GM19035 (cell line): ENCODE measurements at regions not wholly inside any gene's neighbourhood (a gene's known extent, or its start where the extent isn't known, plus 50 kb on each side); places are given as distances from the start of the nearest gene placed in this dataset.

Experiments
- ATAC-seq: cut with Tn5 transposase; IDR thresholded peaks from one replicate; pipeline ENCODE4 v1.9.1; 2021; ENCODE audit not compliant: unreplicated experiment

DNA sequence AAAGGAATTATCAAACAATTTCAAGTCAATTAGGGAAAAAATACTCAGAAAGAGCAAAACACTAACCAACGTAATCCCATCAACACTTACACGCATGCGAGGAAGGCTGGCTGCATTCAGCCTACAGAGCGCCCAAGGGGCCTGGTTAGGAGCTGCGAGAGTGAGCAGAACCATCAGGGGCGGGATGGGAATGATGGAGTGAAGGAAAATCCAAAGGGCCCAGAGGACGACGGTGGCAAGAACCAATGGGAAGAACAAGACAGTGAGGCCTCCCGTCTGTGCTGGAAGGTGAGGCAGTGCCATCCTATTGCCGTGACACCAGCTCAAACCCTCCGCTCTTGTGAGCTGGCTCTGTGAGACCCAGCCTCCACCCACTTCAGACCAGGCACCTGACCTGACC is 253.0 kb downstream of the IRS2 start:
- no peak for ATAC-seq

DNA sequence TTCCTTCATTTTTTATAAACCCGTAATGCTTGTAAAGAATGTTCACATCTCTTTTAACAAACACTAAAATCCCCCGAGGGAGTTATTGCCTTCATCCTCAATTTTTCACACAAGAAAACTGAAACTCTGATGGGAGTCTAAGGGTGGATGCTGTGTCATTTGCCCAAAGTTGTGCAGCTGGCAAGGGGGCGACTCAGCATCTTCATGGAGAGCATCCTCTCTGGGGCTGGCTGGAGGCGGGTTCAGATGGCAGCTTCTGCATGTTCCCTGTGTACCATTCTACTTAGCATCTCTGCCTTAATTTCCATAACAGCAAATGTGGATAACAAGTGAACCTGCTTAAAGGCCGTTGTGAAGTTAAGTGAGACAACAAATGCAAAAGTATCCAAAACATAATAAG is 256.4 kb downstream of the IRS2 start:
- no peak for ATAC-seq

- ATAC-seq: no peak
Measured at GRCh38 chr13:109521719-109522118, 264.7 kb downstream of the IRS2 start.

DNA sequence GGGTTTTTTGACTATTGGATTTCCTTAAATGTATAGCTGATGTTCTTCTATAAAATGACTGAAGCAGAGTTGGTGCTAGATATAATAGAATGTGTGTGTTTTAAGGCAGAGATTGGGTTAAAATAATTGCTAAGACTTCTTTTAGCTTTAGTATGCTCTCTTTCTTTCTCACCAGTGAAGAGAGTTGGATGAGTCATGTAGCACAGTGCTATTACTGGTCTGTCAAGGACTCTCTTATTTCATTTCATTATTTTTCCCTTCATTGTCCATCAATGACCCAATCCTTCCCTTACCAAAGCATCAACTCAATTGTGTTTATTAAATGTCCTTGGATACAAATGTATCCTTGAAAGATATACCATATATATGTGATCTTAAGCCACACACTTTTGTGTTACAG is 268.9 kb downstream of the IRS2 start:
- ATAC-seq: no peak

DNA sequence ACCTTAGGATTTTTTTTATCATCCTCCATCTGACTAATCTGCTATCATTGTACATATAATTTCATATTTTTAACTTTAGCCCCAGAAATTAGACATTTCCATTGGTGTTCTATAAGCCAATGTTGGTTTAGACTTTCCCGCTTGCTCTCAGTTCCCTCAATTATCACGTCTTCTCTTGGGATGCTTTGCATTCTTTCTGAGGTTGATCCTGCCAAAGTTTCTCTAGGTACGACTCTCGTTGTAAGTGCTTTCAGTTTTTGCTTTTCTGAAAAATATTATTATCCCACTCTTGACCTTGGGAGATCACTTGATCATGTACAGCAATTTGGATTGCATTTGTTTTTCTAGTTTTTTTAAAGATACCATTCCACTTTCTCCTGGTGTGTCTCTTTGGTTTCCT is 270.2 kb downstream of the IRS2 start:
- ATAC-seq: no peak

GRCh38 chr13:109510013-109510412 is 276.4 kb downstream of the IRS2 start:
- no peak for ATAC-seq

GRCh38 chr13:109509154-109509900 is 277.1 kb downstream of the IRS2 start:
- no peak for ATAC-seq

GRCh38 chr13:109500146-109500773 is 286.1 kb downstream of the IRS2 start:
- ATAC-seq: no peak

DNA sequence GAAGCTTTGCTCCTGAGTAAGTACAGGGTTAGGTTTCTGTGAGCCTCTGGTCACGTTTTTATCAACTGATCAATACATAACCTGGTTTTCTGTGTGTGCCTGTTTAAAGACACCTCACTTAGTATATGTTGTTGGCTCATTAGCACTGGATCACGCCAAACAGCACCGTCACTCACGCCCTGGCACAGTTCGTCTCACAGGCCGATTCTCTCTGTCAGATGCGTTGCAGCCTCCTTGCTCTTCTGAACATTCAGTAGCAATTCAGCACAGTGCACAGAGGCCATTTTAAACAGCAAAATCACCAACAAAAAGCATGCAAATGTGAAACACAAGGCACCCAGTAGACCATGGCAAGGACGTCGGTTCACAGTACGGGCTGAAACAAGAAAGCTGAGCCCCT is 288.5 kb downstream of the IRS2 start:
- ATAC-seq: no peak

DNA sequence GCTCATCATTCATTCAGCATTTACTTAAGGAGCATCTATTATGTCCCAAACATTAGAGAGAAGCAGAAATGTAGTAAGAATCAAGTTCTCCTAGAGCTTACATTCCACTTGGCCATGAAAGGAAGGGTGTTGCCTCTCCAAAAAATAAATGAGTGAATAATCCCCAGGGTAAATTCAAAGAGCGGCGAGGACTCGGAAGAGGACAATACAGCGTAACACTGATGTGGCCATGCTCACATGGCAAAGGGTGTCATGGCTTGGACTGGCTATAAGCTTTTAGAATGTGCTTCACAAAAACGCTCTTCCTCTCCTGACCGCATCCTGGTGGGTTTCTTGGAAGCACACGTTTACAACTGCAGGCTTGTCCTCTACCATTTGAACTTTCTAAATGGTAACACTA is 290.2 kb downstream of the IRS2 start:
- no peak for ATAC-seq

DNA sequence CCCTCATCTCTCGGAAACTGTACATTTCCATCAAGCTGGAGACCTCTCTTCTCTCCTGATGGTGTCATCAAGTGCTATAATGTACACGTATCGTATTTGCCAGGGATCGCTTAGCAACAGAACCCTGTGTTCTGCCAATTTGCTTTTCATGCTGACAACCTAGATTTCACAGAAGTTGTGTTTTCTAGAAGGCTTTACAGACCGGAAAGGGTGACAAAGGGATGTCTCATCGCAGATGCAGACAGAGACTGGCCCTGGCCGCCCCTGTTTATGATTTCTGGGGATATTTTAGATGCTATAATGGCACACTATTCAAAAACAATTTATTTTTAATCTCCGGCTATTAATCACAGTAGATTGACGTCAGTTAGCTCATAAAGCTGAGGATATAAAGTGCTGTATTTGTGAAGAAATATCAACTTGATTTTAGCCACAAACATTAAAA is 291.4 kb downstream of the IRS2 start:
- no peak for ATAC-seq

- no peak for ATAC-seq
Measured at GRCh38 chr13:109485136-109485794, 301.1 kb downstream of the IRS2 start.

DNA sequence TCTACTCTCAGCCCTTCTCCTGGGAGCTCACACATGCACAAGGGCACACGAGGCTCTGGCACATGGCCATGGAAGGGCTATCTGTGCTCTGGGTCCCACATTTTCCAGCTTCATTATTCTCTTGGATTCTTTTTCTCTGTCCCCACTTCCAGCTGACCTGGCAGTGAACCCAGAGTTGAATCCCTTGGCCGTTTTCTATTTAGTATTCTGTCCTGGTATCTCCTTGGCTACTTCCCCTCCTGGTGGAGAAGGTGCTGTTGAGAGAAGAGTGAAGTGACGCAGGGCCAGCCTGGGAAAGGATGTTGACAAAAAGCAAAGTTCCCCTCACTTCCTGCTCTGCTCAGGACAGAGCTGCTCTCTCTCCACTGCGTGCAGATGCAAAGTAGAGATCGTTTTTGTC is 303.1 kb downstream of the IRS2 start:
- no peak for ATAC-seq

GRCh38 chr13:109481040-109481439 is 305.3 kb downstream of the IRS2 start:
- no peak for ATAC-seq

DNA sequence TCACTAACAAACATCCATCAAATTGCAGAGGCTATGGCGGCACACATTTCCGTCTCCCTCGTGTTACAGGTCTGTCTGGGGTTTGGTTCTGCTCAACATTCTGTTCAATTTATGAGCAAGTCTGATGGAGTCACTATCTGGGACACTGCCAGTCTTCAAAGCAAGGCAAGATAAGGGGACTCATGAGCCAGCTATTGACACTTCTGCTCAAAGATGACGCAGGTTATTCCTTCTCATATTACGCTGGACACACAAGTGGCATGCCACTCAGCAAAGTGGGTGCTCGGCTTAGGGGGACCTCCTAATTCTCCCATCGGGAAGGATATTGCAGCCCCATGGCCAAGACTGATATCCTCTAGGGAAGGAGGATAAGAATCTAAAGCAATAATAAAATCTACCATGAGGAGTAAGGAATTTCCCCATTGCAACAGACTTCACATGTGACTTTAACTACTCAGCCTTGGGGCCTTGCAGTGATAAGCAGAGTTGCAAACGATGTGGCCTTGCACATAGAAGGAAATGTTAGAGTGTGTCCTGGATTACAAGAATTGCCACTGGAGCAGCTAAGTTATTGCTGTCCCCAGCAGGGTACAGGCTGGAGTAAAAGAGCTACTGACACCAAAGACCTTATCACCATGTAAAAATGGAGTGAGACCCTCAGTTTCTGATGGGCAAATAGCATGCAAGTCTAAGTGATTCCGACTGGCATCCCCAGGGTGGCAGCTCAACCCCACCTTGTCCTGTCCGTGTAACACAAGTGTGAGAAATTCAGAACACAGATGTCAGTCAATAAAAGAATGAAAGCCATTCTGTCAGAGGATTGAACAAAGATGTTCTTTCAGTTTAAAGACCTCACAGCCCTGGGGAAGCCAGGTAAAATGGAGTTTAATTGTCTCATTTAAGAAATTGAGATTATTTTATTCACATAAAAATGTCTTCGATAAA is 306.1 kb downstream of the IRS2 start:
- no peak for ATAC-seq

GRCh38 chr13:109479534-109479933 is 306.8 kb downstream of the IRS2 start:
- no peak for ATAC-seq

DNA sequence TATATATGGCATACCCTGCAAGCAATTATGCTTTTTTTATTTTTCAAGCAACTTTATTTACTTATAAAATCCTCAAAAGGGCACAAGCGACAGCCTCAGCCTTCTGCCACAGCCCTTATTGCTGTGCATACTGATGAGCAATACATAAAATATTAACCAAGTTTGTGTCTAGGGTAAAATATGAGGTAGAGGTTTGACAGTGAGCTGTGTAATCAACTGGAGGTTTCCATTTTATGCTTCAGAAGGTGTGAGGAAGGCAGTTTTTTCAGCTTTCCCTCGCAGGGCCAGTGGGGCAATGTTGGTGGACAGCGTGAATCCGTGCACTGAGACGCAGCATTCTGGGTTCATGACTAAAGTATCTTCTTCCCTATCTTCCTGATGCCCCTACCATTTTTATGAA is 310.4 kb downstream of the IRS2 start:
- ATAC-seq: no peak

GRCh38 chr13:109468123-109468522 is 318.3 kb downstream of the IRS2 start:
- no peak for ATAC-seq

- no peak for ATAC-seq
Measured at GRCh38 chr13:109465148-109465547, 321.2 kb downstream of the IRS2 start.

- no peak for ATAC-seq
Measured at GRCh38 chr13:109454167-109454917, 332.0 kb downstream of the IRS2 start.
